RWPE2 (cell line): ENCODE measurements at regions not wholly inside any gene's neighbourhood (a gene's known extent, or its start where the extent isn't known, plus 50 kb on each side); places are given as distances from the start of the nearest gene placed in this dataset.

Source experiments
- ATAC-seq: fragments of 200-7000 bp; cut with Tn5 transposase; 3 replicates; pipeline ENCODE4 v1.9.1; 2021; ENCODE audit warnings: low read depth
- DNase-seq: peaks from one replicate; pipeline ENCODE4 v3.0.0-alpha.2; 2020; ENCODE audit warnings: low spot score
- H3K27ac ChIP-seq: fragments of 450-650 bp; 2 replicates; pipeline ENCODE4 v1.5.1; 2017; ENCODE audit warnings: mild to moderate bottlenecking; ENCODE audit not compliant: poor library complexity, severe bottlenecking
- H3K27me3 ChIP-seq: fragments of 250-450 bp; sonication (Bioruptor Pico); 2 replicates; pipeline ENCODE4 v1.5.1; 2021; ENCODE audit warnings: mild to moderate bottlenecking, moderate library complexity; ENCODE audit not compliant: insufficient read depth, poor library complexity, severe bottlenecking
- H3K36me3 ChIP-seq: fragments of 250-450 bp; sonication (Bioruptor Pico); 2 replicates; pipeline ENCODE4 v1.5.1; 2020; ENCODE audit warnings: low read depth, mild to moderate bottlenecking, moderate library complexity
- H3K4me1 ChIP-seq: fragments of 250-450 bp; sonication (Bioruptor Pico); 2 replicates; pipeline ENCODE4 v1.5.1; 2021; ENCODE audit warnings: mild to moderate bottlenecking, moderate library complexity; ENCODE audit not compliant: insufficient read depth, poor library complexity, severe bottlenecking
- H3K4me3 ChIP-seq: fragments of 250-450 bp; sonication (Bioruptor Pico); 2 replicates; pipeline ENCODE4 v1.5.1; 2021; ENCODE audit warnings: mild to moderate bottlenecking, moderate library complexity; ENCODE audit not compliant: severe bottlenecking
- H3K9me3 ChIP-seq: fragments of 250-450 bp; sonication (Bioruptor Pico); 2 replicates; pipeline ENCODE4 v1.5.1; 2021; ENCODE audit warnings: mild to moderate bottlenecking, moderate library complexity; ENCODE audit not compliant: severe bottlenecking
- CTCF ChIP-seq: fragments of 450-650 bp; IDR thresholded peaks from one replicate; pipeline ENCODE4 v1.5.1; 2017; ENCODE audit warnings: mild to moderate bottlenecking, moderate library complexity; ENCODE audit not compliant: poor library complexity, severe bottlenecking

- H3K27ac ChIP-seq, result no peak overlapping the region
- no peaks in the 10 kb centered on the region for H3K36me3 ChIP-seq
- no peak for DNase-seq
- H3K4me1 ChIP-seq, result no peaks in the 10 kb centered on the region
- H3K27me3 ChIP-seq, result no peaks in the 10 kb centered on the region
- TF ChIP-seq CTCF, result no peak
- H3K9me3 ChIP-seq, result no peaks in the 10 kb centered on the region
- no peak overlapping the region for H3K4me3 ChIP-seq
- ATAC-seq, result no peak
Measured at GRCh38 chr7:17071866-17072265, 190.1 kb upstream of the AGR3 start.

GRCh38 chr7:17075601-17076255 lies 193.9 kb upstream of the AGR3 start:
- no peak for ATAC-seq
- Histone ChIP-seq H3K36me3 (no peaks in the 10 kb centered on the region), H3K4me3 (no peak overlapping the region)

GRCh38 chr7:17078298-17078697 lies 196.5 kb upstream of the AGR3 start:
- DNase-seq, result no peak
- Histone ChIP-seq H3K4me3 (no peak overlapping the region), H3K36me3 (no peaks in the 10 kb centered on the region), H3K27ac (no peak overlapping the region), H3K27me3 (no peaks in the 10 kb centered on the region), H3K9me3 (no peaks in the 10 kb centered on the region), H3K4me1 (no peaks in the 10 kb centered on the region)
- no peak for ATAC-seq
- TF ChIP-seq CTCF, result no peak

More at GRCh38 chr7:17075601-17076255, 193.9 kb upstream of the AGR3 start:
- no peak for DNase-seq
- H3K27ac ChIP-seq, result no peak overlapping the region
- no peaks in the 10 kb centered on the region for H3K27me3 ChIP-seq
- no peaks in the 10 kb centered on the region for H3K9me3 ChIP-seq
- no peak for TF ChIP-seq CTCF
- H3K4me1 ChIP-seq, result no peaks in the 10 kb centered on the region

- Histone ChIP-seq H3K9me3 (no peaks in the 10 kb centered on the region), H3K27me3 (no peaks in the 10 kb centered on the region), H3K36me3 (no peaks in the 10 kb centered on the region), H3K4me1 (no peaks in the 10 kb centered on the region), H3K4me3 (no peak overlapping the region), H3K27ac (no peak overlapping the region)
- DNase-seq (no peak), ATAC-seq (no peak)
- TF ChIP-seq CTCF, result no peak
Measured at GRCh38 chr7:17083392-17084165, 201.8 kb upstream of the AGR3 start.

- no peak for DNase-seq
- no peak for ATAC-seq
- Histone ChIP-seq H3K27me3 (no peaks in the 10 kb centered on the region), H3K4me1 (no peaks in the 10 kb centered on the region), H3K9me3 (no peaks in the 10 kb centered on the region), H3K4me3 (no peak overlapping the region), H3K36me3 (no peaks in the 10 kb centered on the region), H3K27ac (no peak overlapping the region)
- no peak for TF ChIP-seq CTCF
Measured at GRCh38 chr7:17084166-17084475, 202.3 kb upstream of the AGR3 start.
